ENCODE measurements at regions not wholly inside any gene's neighbourhood (a gene's known extent, or its start where the extent isn't known, plus 50 kb on each side); places are given as distances from the start of the nearest gene placed in this dataset.

- TF ChIP-seq CTCF (IDR thresholded peaks at IDR 0.05) (no peak), NRF1 (IDR thresholded peaks at IDR 0.05; ENCODE audit: low read depth, low read length) (no peak), REST (IDR thresholded peaks at IDR 0.05; ENCODE audit: low read depth, low read length) (no peak), TCF12 (IDR thresholded peaks at IDR 0.05) (no peak), RAD21 (IDR thresholded peaks at IDR 0.05; ENCODE audit: low read length) (no peak), POLR2AphosphoS5 (IDR thresholded peaks at IDR 0.05; ENCODE audit: low read depth, low read length) (no peak), EZH2phosphoT487 (IDR thresholded peaks at IDR 0.05; ENCODE audit: borderline replicate concordance, low read depth) (no peak), RCOR1 (IDR thresholded peaks at IDR 0.05; ENCODE audit: low read length) (no peak), ELF1 (IDR thresholded peaks at IDR 0.05) (no peak), GATA2 (CRISPR knock-in tag; IDR thresholded peaks at IDR 0.05) (no peak)
These were observed 223.3 kb upstream of the ADAMTS9 start for GRCh38 chr3:64911138-64911537.
